GM23338 (cell line): ENCODE measurements at regions not wholly inside any gene's neighbourhood (a gene's known extent, or its start where the extent isn't known, plus 50 kb on each side); places are given as distances from the start of the nearest gene placed in this dataset.

Source experiments
- EZH2 ChIP-seq: fragments of 200-600 bp; sonication (generic); IDR thresholded peaks from one replicate; pipeline ENCODE4 v1.8.0; 2017; ENCODE audit warnings: antibody characterized with exemption, mild to moderate bottlenecking, low read depth; ENCODE audit not compliant: unreplicated experiment
- POLR2AphosphoS5 ChIP-seq: IDR thresholded peaks from 2 replicates; pipeline ENCODE4 v1.6.1; 2016; ENCODE audit warnings: antibody characterized with exemption, low read depth
- TF ChIP-seq, protein P1 (sequence below), 2 experiments: fragments of 200-600 bp in 1 of 2; sonication (generic) in 1 of 2; conservative IDR thresholded peaks; 2 replicates each; pipeline versions ENCODE4 v1.5.1 to v1.6.1; 2016 to 2017; ENCODE audit warnings: antibody characterized with exemption in 2 of 2, low read depth in 2 of 2, mild to moderate bottlenecking in 2 of 2, moderate library complexity in 1 of 2
- TF ChIP-seq, protein P2 (sequence below): IDR thresholded peaks from one replicate; pipeline ENCODE4 v1.6.1; 2018; ENCODE audit warnings: antibody characterized with exemption; ENCODE audit not compliant: unreplicated experiment
- TF ChIP-seq, protein P3 (sequence below): IDR thresholded peaks from 2 replicates; pipeline ENCODE4 v1.6.1; 2016; ENCODE audit warnings: antibody characterized with exemption

DNA sequence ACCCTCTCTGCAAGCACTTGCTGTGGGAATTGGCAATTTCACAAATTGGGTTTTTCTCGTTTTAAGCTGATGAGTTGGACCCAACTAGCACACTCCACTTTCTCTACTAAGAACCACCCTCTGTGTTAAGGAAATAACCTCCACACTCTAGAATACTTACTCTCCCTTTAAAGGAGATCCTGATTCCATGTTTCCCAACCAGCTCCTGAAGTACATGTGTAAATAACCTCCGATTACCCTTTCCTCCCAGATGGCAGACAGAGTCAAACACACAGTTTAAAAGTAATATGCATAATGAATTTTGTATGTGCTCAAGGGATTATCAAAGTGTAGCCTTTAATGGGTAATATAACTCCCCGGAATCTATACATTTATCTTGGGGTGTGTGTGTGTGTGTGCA lies 171.3 kb upstream of the OSR1 start:
- TF ChIP-seq, protein P1, sequence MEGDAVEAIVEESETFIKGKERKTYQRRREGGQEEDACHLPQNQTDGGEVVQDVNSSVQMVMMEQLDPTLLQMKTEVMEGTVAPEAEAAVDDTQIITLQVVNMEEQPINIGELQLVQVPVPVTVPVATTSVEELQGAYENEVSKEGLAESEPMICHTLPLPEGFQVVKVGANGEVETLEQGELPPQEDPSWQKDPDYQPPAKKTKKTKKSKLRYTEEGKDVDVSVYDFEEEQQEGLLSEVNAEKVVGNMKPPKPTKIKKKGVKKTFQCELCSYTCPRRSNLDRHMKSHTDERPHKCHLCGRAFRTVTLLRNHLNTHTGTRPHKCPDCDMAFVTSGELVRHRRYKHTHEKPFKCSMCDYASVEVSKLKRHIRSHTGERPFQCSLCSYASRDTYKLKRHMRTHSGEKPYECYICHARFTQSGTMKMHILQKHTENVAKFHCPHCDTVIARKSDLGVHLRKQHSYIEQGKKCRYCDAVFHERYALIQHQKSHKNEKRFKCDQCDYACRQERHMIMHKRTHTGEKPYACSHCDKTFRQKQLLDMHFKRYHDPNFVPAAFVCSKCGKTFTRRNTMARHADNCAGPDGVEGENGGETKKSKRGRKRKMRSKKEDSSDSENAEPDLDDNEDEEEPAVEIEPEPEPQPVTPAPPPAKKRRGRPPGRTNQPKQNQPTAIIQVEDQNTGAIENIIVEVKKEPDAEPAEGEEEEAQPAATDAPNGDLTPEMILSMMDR (conservative IDR thresholded peaks at IDR 0.05; ENCODE audit: low read depth in 2 of 2), result no peak
- TF ChIP-seq, protein P2, sequence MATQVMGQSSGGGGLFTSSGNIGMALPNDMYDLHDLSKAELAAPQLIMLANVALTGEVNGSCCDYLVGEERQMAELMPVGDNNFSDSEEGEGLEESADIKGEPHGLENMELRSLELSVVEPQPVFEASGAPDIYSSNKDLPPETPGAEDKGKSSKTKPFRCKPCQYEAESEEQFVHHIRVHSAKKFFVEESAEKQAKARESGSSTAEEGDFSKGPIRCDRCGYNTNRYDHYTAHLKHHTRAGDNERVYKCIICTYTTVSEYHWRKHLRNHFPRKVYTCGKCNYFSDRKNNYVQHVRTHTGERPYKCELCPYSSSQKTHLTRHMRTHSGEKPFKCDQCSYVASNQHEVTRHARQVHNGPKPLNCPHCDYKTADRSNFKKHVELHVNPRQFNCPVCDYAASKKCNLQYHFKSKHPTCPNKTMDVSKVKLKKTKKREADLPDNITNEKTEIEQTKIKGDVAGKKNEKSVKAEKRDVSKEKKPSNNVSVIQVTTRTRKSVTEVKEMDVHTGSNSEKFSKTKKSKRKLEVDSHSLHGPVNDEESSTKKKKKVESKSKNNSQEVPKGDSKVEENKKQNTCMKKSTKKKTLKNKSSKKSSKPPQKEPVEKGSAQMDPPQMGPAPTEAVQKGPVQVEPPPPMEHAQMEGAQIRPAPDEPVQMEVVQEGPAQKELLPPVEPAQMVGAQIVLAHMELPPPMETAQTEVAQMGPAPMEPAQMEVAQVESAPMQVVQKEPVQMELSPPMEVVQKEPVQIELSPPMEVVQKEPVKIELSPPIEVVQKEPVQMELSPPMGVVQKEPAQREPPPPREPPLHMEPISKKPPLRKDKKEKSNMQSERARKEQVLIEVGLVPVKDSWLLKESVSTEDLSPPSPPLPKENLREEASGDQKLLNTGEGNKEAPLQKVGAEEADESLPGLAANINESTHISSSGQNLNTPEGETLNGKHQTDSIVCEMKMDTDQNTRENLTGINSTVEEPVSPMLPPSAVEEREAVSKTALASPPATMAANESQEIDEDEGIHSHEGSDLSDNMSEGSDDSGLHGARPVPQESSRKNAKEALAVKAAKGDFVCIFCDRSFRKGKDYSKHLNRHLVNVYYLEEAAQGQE, result no peak
- TF ChIP-seq POLR2AphosphoS5 (no peak), EZH2 (no peak)
- TF ChIP-seq, protein P3, sequence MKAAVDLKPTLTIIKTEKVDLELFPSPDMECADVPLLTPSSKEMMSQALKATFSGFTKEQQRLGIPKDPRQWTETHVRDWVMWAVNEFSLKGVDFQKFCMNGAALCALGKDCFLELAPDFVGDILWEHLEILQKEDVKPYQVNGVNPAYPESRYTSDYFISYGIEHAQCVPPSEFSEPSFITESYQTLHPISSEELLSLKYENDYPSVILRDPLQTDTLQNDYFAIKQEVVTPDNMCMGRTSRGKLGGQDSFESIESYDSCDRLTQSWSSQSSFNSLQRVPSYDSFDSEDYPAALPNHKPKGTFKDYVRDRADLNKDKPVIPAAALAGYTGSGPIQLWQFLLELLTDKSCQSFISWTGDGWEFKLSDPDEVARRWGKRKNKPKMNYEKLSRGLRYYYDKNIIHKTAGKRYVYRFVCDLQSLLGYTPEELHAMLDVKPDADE, result no peak
